GM18507 (cell line): ENCODE measurements at regions not wholly inside any gene's neighbourhood (a gene's known extent, or its start where the extent isn't known, plus 50 kb on each side); places are given as distances from the start of the nearest gene placed in this dataset.

ENCODE experiments used
- DNase-seq: peaks from one replicate; pipeline ENCODE4 v3.0.0; 2011; ENCODE audit warnings: low read depth; ENCODE audit not compliant: insufficient read length; ENCODE audit errors: extremely low spot score
- FAIRE-seq: peaks from 2 replicates; lab custom pipeline; 2011; peaks lifted over from hg19 to GRCh38; lab: Jason Lieb, UNC

- FAIRE-seq: no peak
- DNase-seq: no peak
These were observed 55.2 kb upstream of the IL12B start for GRCh38 chr5:159385536-159385935.

GRCh38 chr5:159386028-159386711 is 55.9 kb upstream of the IL12B start:
- DNase-seq (no peak), FAIRE-seq (no peak)

GRCh38 chr5:159392871-159393270 is 62.6 kb upstream of the IL12B start:
- no peak for DNase-seq
- no peak for FAIRE-seq

- FAIRE-seq (no peak), DNase-seq (no peak)
These were observed 63.6 kb upstream of the IL12B start for GRCh38 chr5:159393854-159394274.

GRCh38 chr5:159395202-159395601 is 64.9 kb upstream of the IL12B start:
- DNase-seq (no peak), FAIRE-seq (no peak)

GRCh38 chr5:159398936-159399335 is 68.6 kb upstream of the IL12B start:
- DNase-seq (no peak), FAIRE-seq (no peak)

- FAIRE-seq (no peak), DNase-seq (no peak)
These were observed 70.2 kb upstream of the IL12B start for GRCh38 chr5:159400476-159400875.

GRCh38 chr5:159402311-159402710 is 72.0 kb upstream of the IL12B start:
- DNase-seq (no peak), FAIRE-seq (no peak)

- DNase-seq: no peak
- FAIRE-seq: no peak
These were observed 72.6 kb upstream of the IL12B start for GRCh38 chr5:159402856-159403255.

GRCh38 chr5:159403906-159404681 is 73.8 kb upstream of the IL12B start:
- no peak for DNase-seq
- no peak for FAIRE-seq

GRCh38 chr5:159405611-159406031 is 75.3 kb upstream of the IL12B start:
- DNase-seq: no peak
- FAIRE-seq: peak; percentile 93

GRCh38 chr5:159406571-159406970 is 76.3 kb upstream of the IL12B start:
- no peak for FAIRE-seq
- no peak for DNase-seq

GRCh38 chr5:159409801-159410200 is 79.5 kb upstream of the IL12B start:
- FAIRE-seq (peak; percentile 91), DNase-seq (no peak)

- no peak for DNase-seq
- FAIRE-seq: no peak
These were observed 80.2 kb upstream of the IL12B start for GRCh38 chr5:159410480-159410879.

GRCh38 chr5:159411115-159411514 is 80.8 kb upstream of the IL12B start:
- DNase-seq: no peak
- FAIRE-seq: no peak

GRCh38 chr5:159412284-159413046 is 82.2 kb upstream of the IL12B start:
- FAIRE-seq (peak; percentile 98), DNase-seq (no peak)

GRCh38 chr5:159414021-159414420 is 83.7 kb upstream of the IL12B start:
- no peak for DNase-seq
- peak; percentile 74 for FAIRE-seq

- no peak for FAIRE-seq
These were observed 85.1 kb upstream of the IL12B start for GRCh38 chr5:159415301-159415937.

GRCh38 chr5:159416438-159416837 is 86.2 kb upstream of the IL12B start:
- no peak for FAIRE-seq
- DNase-seq: no peak

More at GRCh38 chr5:159415301-159415937, 85.1 kb upstream of the IL12B start:
- no peak for DNase-seq

- no peak for DNase-seq
- no peak for FAIRE-seq
These were observed 86.9 kb upstream of the IL12B start for GRCh38 chr5:159417170-159417569.
